GM18858 (cell line): ENCODE measurements at regions not wholly inside any gene's neighbourhood (a gene's known extent, or its start where the extent isn't known, plus 50 kb on each side); places are given as distances from the start of the nearest gene placed in this dataset.
"Not testable (repeated sequence)": the region's sequence is repeated elsewhere in the genome, so short reads cannot be mapped to it uniquely, and the experiment has no call there.

Experiments
- ATAC-seq: cut with Tn5 transposase; IDR thresholded peaks from one replicate; pipeline ENCODE4 v1.9.1; 2021; ENCODE audit not compliant: unreplicated experiment

DNA sequence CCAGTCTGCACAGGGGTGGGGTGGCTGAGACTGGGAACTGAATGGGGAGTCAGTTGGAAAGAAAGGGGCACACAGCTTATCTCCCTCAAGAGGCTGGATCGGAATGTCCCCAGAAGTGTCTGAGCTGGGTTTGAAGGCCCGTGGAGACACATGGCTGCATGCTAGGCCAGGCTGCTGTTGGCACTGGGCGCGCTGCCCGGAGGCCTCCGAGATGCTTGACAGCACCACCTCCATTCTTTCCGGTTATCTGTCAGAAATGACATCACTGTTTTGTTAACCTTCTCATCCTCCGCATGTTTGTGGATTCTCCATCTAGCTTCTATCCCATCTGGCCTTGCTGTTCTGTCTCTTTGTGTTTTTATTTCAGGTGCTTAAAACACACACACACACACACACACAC lies 85.5 kb downstream of the APIP start:
- no peak for ATAC-seq

DNA sequence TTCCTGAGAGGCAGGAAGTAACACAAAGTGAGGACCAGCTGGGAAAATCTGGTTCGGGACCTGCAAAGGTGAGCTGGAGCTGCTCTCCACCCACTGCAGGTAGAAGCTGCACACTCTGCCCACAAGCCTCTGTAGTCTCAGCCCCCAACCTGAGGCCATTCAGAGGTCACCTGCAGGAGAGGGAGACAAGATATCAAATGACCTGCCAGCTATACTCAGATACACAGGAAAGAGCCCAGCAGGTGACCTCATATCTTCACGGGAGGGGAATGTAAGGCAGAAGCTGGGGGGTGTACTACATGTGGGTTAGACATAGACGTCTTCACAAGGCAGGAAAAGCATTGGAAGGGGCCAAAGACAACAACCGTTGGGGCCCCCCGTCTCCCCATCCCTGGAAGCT lies 86.1 kb downstream of the APIP start:
- ATAC-seq = no peak

GRCh38 chr11:34827228-34827627 lies 89.0 kb downstream of the APIP start:
- ATAC-seq = peak; percentile 86

DNA sequence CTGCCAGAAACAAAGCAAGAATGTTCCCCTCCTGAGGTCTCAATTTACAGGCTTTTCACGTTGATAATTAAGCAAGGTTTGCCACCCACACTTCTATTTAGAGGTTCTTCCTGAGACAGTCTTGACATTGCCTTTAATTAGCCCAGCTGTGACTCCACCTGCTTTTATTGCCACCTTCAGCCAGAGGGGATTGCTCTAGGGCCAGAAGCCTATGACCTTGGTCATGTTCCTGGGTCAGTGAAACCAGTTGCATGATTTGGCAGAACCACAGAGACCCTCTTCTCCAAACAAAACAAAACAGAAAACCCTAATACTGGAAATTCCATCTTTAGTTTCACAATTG lies 89.8 kb downstream of the APIP start:
- ATAC-seq = no peak

- ATAC-seq = no peak
These were observed 90.4 kb downstream of the APIP start for GRCh38 chr11:34825670-34826383.

GRCh38 chr11:34825315-34825669 lies 90.9 kb downstream of the APIP start:
- ATAC-seq = no peak

DNA sequence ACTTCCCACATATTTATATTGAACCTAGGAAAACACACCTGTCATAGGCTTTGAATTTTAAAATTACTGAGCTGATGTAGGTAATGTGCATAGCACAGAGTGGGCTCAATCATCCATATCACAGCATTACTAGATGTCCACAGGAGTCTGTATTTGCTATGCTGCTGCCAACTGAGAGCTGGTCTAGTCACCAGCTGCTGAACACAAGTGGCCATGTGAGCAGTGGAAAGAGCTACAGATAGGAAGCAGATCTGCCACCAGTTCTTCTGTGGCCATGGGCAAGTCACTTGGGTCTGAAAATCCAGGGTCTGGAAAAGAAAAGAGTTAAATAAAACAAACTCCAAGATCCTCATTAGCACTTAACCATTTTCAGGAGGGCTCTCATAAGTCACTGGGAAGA lies 91.8 kb downstream of the APIP start:
- no peak for ATAC-seq

DNA sequence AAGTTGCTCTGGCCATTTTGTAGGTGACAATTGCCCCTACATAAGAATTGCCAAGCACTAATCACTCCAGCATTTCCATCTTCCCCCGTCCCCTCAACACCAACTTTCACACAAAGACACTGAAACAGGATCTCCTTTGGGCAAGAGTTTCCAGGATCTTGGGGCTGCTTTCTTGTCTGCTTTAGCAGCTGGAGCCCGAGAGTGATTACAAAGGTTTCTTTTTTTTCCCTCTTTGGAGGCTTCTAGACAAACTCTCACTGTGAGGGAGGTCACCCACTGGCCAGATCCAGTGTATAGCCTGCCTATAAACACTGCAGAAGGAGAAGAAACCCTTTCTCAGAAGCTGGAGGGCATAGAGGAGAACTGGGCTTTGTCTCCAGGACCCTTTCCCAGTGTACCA lies 92.5 kb downstream of the APIP start:
- ATAC-seq = no peak

GRCh38 chr11:34823197-34823596 lies 93.0 kb downstream of the APIP start:
- ATAC-seq = no peak

- no peak for ATAC-seq
These were observed 96.3 kb downstream of the APIP start for GRCh38 chr11:34819740-34820482.

GRCh38 chr11:34817812-34818211 lies 98.4 kb downstream of the APIP start:
- ATAC-seq = not testable (repeated sequence)

GRCh38 chr11:34816698-34817213 lies 99.4 kb downstream of the APIP start:
- no peak for ATAC-seq

- no peak for ATAC-seq
These were observed 103.1 kb downstream of the APIP start for GRCh38 chr11:34812905-34813576.

- ATAC-seq = no peak
These were observed 104.3 kb downstream of the APIP start for GRCh38 chr11:34811858-34812257.

GRCh38 chr11:34810107-34810562 lies 106.0 kb downstream of the APIP start:
- ATAC-seq = no peak

DNA sequence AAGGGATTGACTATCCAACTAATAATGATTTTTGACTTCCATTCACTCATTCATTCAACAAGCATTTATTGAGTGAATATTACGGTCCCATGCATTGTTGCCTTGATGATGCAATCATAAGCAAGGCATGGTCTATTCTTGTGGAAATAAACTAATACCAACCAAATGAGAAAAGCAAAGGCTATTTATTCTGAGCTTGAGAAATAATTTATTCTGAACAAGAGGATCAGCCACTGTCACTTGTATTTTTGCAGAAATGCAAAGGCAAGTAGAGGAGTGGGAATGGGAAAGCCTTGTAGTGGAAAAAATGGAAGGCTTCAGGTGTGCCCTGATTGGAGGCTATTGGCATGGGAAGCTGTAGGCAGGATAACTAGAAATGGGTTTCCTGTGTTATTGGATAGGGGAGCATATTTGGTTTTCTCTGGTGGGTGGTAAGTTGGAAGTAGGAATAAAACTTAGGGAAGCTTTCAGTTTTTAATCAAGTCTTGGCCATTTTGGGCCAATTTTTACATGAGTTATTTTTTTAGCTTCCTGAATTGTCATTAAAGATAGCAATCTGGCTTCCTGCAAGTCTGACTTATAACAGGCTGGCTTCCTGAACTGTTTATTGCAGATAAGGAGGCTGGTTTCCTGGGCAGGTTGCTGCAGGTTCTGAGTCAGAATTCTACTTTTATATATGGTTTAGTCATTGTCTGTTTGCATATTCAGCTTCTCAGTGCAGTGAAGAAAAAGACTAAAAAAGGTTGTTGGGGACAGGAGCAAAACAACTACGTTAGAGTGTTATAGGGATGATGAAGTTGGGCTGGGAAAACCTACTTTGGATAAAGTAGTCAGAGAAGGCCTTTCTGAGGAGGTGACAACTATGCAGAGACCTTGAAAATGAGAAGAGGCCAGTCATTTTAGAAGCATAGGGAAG lies 106.7 kb downstream of the APIP start:
- no peak for ATAC-seq

DNA sequence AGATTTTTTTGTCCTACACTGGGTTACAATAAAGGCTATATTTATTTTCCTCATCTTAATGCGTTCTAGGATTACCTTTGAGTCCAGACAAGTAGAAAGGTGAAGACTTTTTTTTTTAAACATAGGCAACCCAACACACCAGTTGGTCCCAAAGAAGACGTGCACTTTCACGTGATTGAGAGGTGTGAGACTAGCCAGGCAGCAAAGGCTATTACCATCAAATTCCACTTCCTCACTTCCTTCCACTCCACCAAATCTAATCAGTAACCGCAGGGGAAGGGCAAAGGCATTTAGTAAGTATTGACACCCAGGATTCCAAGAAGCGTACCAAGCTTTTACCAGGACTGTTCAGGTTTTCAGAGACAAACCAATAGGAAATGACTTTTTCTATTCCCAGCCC lies 109.3 kb downstream of the APIP start:
- ATAC-seq = no peak

GRCh38 chr11:34805937-34806336 lies 110.2 kb downstream of the APIP start:
- no peak for ATAC-seq

- no peak for ATAC-seq
These were observed 116.3 kb downstream of the APIP start for GRCh38 chr11:34799848-34800247.

DNA sequence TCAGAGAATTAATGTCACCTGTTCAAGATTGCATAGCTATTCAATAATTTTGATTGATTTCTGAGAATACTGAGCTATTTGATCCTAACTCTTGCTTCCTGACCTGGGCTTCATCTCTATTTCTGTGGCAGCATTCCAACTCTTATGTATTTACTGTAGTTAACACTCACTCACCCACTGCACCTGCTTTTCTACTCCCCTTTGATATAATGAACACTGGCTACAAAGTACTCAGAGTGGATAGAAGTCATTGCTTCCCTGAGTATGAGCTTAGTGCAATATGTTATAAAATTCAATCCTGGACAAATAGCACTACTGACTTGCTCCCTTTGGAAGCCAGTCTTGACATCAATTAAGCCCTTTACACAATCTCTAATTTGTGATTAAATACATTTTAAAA lies 117.2 kb downstream of the APIP start:
- ATAC-seq = no peak

DNA sequence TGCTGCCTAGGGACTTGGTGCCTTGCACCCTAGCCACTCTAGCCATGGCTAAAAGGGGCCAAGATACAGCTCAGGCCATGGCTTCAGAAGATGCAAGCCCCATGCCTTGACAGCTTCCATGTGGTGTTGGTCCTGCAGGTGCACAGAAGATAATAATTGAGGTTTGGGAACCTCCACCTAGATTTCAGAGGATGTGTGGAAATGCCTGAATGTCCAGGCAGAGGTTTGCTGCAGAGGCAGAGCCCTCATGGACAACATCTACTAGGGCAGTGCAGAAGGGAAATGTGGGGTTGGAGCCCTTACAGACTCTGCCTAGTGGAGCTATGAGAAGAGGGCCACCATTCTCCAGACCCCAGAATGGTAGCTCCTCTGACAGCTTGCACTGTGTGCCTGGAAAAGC lies 118.7 kb downstream of the APIP start:
- ATAC-seq = not testable (repeated sequence)
